Psoas muscle (tissue), 7 donors: ENCODE measurements at regions not wholly inside any gene's neighbourhood (a gene's known extent, or its start where the extent isn't known, plus 50 kb on each side); places are given as distances from the start of the nearest gene placed in this dataset.

Source experiments
- ATAC-seq, 4 donors: fragments of 200-7000 bp; cut with Tn5 transposase; one replicate each; pipeline ENCODE4 v1.9.1; 2020; ENCODE audit warnings: moderate library complexity in 3 of 4, mild to moderate bottlenecking in 2 of 4
- DNase-seq, 2 donors: peaks; one replicate each; pipeline ENCODE4 v3.0.0-alpha.2; 2020
- H3K27ac ChIP-seq: fragments of 200-600 bp; one replicate; pipeline ENCODE4 v1.8.0; 2022
- H3K27me3 ChIP-seq, 3 donors: fragments of 200-600 bp in 1 of 3; one replicate each; pipeline versions ENCODE4 v1.6.1 to v1.8.0; 2013 to 2022; ENCODE audit warnings: low read length in 2 of 3, mild to moderate bottlenecking in 2 of 3, moderate library complexity in 1 of 3; ENCODE audit not compliant: insufficient read depth in 3 of 3
- H3K36me3 ChIP-seq, 2 donors: fragments of 200-600 bp in 1 of 2; one replicate each; pipeline versions ENCODE4 v1.6.1 to v1.8.0; 2013 to 2022; ENCODE audit warnings: low read depth in 1 of 2, mild to moderate bottlenecking in 1 of 2, moderate library complexity in 1 of 2; ENCODE audit not compliant: insufficient read depth in 1 of 2
- H3K4me1 ChIP-seq: fragments of 200-600 bp; one replicate; pipeline ENCODE4 v1.8.0; 2022
- H3K4me3 ChIP-seq: fragments of 200-600 bp; one replicate; pipeline ENCODE4 v1.8.0; 2022; ENCODE audit warnings: mild to moderate bottlenecking
- H3K9me3 ChIP-seq: fragments of 200-600 bp; one replicate; pipeline ENCODE4 v1.8.0; 2022
- WGBS, 3 donors: extraction: QIAGEN DNeasy Blood & Tissue Kit; methylation state at CpG; one replicate each; pipeline versions ENCODE4 v1.1.6 to v1.1.7; 2013; 5-methylcytosine and 5-hydroxymethylcytosine counted together
- intact Hi-C, 2 donors: fragments of 100-400 bp; cut with DNase I; formaldehyde crosslinking; loops; one replicate each; pipeline versions ENCODE4 v1.11.0 to v1.14.2; 2022
- TF ChIP-seq, protein P1 (sequence below): fragments of 200-600 bp; IDR thresholded peaks from one replicate; pipeline ENCODE4 v1.8.0; 2022; ENCODE audit warnings: antibody characterized with exemption
- donor health status: healthy with polysubstance abuse.
- donor health status: DM: no; HTN: no; CAD: no; lungs with moderate emphysema.
- donor health status: Bipolar disorder and iron deficiency.
- donor health status: healthy.
- donor health status: DM: yes; HTN: yes; CAD: no.
- donor health status: DM: no; HTN: no; CAD: no.
- donor health status: DM: yes; HTN: yes; CAD: no.

DNA sequence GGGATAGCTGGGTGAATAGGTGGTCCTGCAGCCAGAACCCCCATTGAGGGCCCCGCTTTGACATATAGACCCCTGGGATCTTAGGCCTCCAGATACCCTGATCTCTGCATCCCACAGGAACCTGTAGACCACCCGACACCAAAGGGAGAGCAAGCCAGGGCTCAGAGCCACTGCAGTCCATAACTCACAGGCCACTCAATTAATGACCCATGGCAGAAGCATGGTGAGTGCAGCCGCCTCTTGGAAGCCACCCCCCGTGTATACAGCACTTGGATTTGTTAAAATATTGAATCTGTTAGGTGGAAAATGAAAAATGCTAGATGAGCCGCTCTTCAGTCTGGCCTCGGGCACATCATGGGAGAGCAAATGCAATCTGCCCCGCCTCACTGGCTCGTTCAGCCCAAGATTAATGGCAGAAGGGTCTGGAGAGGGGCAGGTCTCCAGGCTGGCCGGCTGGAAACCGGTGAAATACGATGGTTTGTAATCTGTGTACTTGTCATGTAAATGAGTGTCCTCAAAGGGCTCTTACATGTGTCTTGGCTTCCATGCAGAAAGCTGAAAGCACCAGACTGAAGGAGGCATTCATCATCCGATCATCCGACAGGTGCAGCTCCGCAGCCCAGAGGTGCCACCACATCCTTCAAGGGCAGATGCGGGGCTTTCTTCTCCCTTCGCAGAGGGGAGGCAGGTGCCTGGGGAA is 111.3 kb downstream of the OLFM1 start:
- intact Hi-C loops = no loop called here
- Histone ChIP-seq H3K27me3 (peaks cover 0 to 47% (median 19%) of the 10 kb centered on the region in 3 donors), H3K27ac (no peak overlapping the region), H3K4me3 (no peak overlapping the region), H3K36me3 (no peaks in the 10 kb centered on the region), H3K9me3 (no peaks in the 10 kb centered on the region), H3K4me1 (no peaks in the 10 kb centered on the region)
- no peak for DNase-seq
- 26 to 37% (median 34%) methylated on average over 16 of the region's 16 CpGs for WGBS, 3 donors
- TF ChIP-seq, protein P1, sequence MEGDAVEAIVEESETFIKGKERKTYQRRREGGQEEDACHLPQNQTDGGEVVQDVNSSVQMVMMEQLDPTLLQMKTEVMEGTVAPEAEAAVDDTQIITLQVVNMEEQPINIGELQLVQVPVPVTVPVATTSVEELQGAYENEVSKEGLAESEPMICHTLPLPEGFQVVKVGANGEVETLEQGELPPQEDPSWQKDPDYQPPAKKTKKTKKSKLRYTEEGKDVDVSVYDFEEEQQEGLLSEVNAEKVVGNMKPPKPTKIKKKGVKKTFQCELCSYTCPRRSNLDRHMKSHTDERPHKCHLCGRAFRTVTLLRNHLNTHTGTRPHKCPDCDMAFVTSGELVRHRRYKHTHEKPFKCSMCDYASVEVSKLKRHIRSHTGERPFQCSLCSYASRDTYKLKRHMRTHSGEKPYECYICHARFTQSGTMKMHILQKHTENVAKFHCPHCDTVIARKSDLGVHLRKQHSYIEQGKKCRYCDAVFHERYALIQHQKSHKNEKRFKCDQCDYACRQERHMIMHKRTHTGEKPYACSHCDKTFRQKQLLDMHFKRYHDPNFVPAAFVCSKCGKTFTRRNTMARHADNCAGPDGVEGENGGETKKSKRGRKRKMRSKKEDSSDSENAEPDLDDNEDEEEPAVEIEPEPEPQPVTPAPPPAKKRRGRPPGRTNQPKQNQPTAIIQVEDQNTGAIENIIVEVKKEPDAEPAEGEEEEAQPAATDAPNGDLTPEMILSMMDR = no peak
- ATAC-seq = no peak

DNA sequence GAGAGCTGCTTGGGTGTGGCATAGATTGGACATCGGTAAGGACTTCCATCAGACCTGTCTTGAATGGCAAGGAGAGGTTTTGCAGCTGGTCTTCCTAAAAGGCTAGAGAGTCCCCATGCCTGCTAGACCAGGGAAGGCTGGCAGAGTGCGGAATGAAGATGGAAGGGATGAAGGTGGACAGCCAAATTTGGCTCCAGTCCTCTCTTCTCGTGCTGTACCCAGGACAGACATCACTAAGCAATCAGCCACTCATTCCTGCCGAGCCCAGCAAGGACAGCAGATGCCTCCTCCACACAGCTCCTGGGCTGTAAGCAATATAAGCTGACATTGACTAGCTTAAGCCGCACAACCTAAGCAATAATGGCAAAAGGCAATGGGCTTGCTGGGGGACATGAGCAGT is 112.0 kb downstream of the OLFM1 start:
- no peak for DNase-seq
- 61 to 66% (median 65%) methylated on average over 5 of the region's 5 CpGs for whole genome bisulfite sequencing, 3 donors
- intact Hi-C loops = no loop called here
- TF ChIP-seq, protein P1 = no peak
- Histone ChIP-seq H3K36me3 (no peaks in the 10 kb centered on the region), H3K27ac (no peak overlapping the region), H3K27me3 (peaks cover 0 to 40% (median 19%) of the 10 kb centered on the region in 3 donors), H3K9me3 (no peaks in the 10 kb centered on the region), H3K4me1 (no peaks in the 10 kb centered on the region), H3K4me3 (no peak overlapping the region)
- ATAC-seq = no peak

DNA sequence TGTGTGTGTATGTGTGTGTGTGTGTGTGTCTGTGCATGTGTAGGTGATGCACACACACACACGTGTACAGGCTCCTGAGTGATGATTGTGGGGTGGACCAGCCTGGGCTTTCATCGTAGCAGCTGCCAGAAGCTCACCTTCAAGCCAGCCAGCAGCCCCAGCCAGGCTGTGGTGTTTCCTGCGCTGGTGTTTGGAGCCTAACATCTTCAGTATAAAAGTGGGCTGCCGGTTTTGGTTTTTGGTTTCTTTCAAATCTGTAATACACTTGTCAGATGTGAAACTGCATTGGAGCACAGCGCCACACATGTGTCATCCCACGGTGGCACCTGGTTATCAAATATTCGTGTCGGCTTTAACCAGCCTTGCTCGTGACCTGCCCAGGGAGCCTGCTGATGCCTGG is 114.2 kb downstream of the OLFM1 start:
- Histone ChIP-seq H3K9me3 (no peaks in the 10 kb centered on the region), H3K36me3 (no peaks in the 10 kb centered on the region), H3K27ac (no peak overlapping the region), H3K4me3 (no peak overlapping the region), H3K27me3 (peaks cover 0 to 32% (median 16%) of the 10 kb centered on the region in 3 donors), H3K4me1 (no peaks in the 10 kb centered on the region)
- 80 to 85% (median 82%) methylated on average over 9 of the region's 9 CpGs for WGBS, 3 donors
- no peak for DNase-seq
- TF ChIP-seq, protein P1 = no peak
- intact Hi-C loops = no loop called here
- no peak for ATAC-seq

DNA sequence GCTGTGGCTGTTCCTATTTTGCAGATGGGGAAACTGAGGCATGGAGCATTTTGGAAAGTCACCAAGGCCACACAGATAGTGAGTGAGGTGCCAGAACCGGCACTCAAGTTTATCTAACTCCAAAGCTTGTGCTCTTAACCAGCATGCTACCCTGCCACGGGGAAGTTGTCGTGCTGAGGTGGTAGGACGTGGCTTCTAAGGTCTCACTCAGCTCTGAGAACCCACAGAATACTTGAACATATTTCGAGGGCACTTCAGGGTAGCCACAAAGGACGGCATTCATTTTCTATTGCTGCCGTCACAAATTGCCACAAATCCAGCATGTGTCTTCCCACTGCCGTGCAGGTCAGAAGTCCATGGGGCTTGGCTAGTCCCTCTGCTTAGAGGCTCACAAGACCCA is 116.7 kb downstream of the OLFM1 start:
- H3K4me1 ChIP-seq = no peaks in the 10 kb centered on the region
- intact Hi-C loops = no loop called here
- no peak for ATAC-seq
- no peak overlapping the region for H3K4me3 ChIP-seq
- no peak overlapping the region for H3K27ac ChIP-seq
- no peaks in the 10 kb centered on the region for H3K9me3 ChIP-seq
- WGBS, 3 donors = 79 to 89% (median 83%) methylated on average over 8 of the region's 8 CpGs
- no peak for DNase-seq
- H3K27me3 ChIP-seq = peaks cover 0 to 8% (median 6%) of the 10 kb centered on the region in 3 donors
- no peaks in the 10 kb centered on the region for H3K36me3 ChIP-seq
- TF ChIP-seq, protein P1 = no peak

DNA sequence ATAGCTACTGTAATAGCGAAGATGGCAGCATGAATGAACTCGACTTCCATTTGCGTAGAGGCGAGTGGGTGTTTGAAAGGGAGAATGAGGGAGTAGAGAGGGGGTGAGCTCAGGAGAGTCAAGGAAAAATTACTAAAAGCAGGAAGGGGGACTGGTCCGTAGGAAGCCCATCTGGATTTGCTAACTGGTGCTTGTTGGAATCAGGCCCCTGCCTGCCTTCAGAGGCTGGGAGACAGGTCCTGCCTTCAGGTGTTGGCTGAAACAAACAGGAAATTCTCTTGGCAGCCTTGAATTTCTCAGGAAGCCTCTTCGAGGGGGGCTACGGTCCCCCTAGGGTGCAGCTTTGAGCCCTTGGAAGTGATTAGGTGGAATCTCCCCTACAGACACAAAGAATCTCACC is 121.7 kb downstream of the OLFM1 start:
- Histone ChIP-seq H3K36me3 (no peaks in the 10 kb centered on the region), H3K4me3 (no peak overlapping the region), H3K4me1 (no peaks in the 10 kb centered on the region), H3K27ac (no peak overlapping the region), H3K27me3 (peaks cover 0 to 16% (median 5%) of the 10 kb centered on the region in 3 donors), H3K9me3 (no peaks in the 10 kb centered on the region)
- 69 to 80% (median 78%) methylated on average over 7 of the region's 7 CpGs for WGBS, 3 donors
- ATAC-seq (no peak), DNase-seq (no peak)
- intact Hi-C loops = no loop called here
- TF ChIP-seq, protein P1 = no peak
